AG09309 (cell line): ENCODE measurements at regions not wholly inside any gene's neighbourhood (a gene's known extent, or its start where the extent isn't known, plus 50 kb on each side); places are given as distances from the start of the nearest gene placed in this dataset.

Source experiments
- DNase-seq: peaks from one replicate; pipeline ENCODE4 v3.0.0-alpha.2; 2010; ENCODE audit warnings: low read depth
- H3K4me3 ChIP-seq: 2 replicates; pipeline ENCODE4 v1.5.1; 2011; ENCODE audit warnings: mild to moderate bottlenecking, low read depth, low read length, moderate library complexity; ENCODE audit not compliant: control insufficient read depth
- CTCF ChIP-seq: IDR thresholded peaks from 2 replicates; pipeline ENCODE4 v1.5.1; 2011; ENCODE audit warnings: mild to moderate bottlenecking, low read depth, low read length, inconsistent platforms; ENCODE audit not compliant: insufficient read depth, control insufficient read depth; ENCODE audit errors: missing control alignments

- H3K4me3 ChIP-seq = no peak overlapping the region
- TF ChIP-seq CTCF = no peak
- no peak for DNase-seq
Measured at GRCh38 chr7:50160206-50160605, 67.2 kb upstream of the ZPBP start.

GRCh38 chr7:50159154-50159553 lies 66.1 kb upstream of the ZPBP start:
- no peak for TF ChIP-seq CTCF
- DNase-seq = no peak
- H3K4me3 ChIP-seq = no peak overlapping the region

- H3K4me3 ChIP-seq = no peak overlapping the region
- no peak for TF ChIP-seq CTCF
- DNase-seq = no peak
Measured at GRCh38 chr7:50156706-50157105, 63.7 kb upstream of the ZPBP start.

GRCh38 chr7:50156163-50156562 lies 63.1 kb upstream of the ZPBP start:
- no peak for TF ChIP-seq CTCF
- H3K4me3 ChIP-seq = no peak overlapping the region
- no peak for DNase-seq

- no peak for TF ChIP-seq CTCF
- H3K4me3 ChIP-seq = no peak overlapping the region
- DNase-seq = no peak
Measured at GRCh38 chr7:50155755-50156154, 62.7 kb upstream of the ZPBP start.

- no peak for TF ChIP-seq CTCF
- H3K4me3 ChIP-seq = no peak overlapping the region
- no peak for DNase-seq
Measured at GRCh38 chr7:50153995-50154394, 60.9 kb upstream of the ZPBP start.

- H3K4me3 ChIP-seq = no peak overlapping the region
- no peak for TF ChIP-seq CTCF
- no peak for DNase-seq
Measured at GRCh38 chr7:50153148-50153547, 60.1 kb upstream of the ZPBP start.
